CD4-positive, alpha-beta T cell (primary cell): ENCODE measurements at regions not wholly inside any gene's neighbourhood (a gene's known extent, or its start where the extent isn't known, plus 50 kb on each side); places are given as distances from the start of the nearest gene placed in this dataset.

ENCODE experiments used
- ATAC-seq: fragments of 200-7000 bp; cut with Tn5 transposase; one replicate; pipeline ENCODE4 v1.10.0; 2022; ENCODE audit warnings: mild to moderate bottlenecking; ENCODE audit not compliant: poor library complexity
- CTCF ChIA-PET: fragments of 350-600 bp; sonication (Branson Sonifier 250); formaldehyde crosslinking; loops from one replicate; lab custom pipeline; 2021; ENCODE audit warnings: antibody characterized with exemption, inconsistent platforms; lab: Charles Lee
- POLR2A ChIA-PET: fragments of 350-600 bp; sonication (Branson Sonifier 250); formaldehyde crosslinking; loops from one replicate; lab custom pipeline; 2021; ENCODE audit warnings: antibody characterized with exemption, inconsistent platforms; lab: Charles Lee
- DNase-seq, 14 experiments: peaks; one replicate each; pipeline ENCODE4 v3.0.0-alpha.2; 2013 to 2020; ENCODE audit warnings: mixed read lengths in 2 of 14
- H3K27ac ChIP-seq, 2 donors: one replicate each; pipeline versions ENCODE4 v1.5.1 to v1.7.0; 2013; ENCODE audit warnings: low read length in 2 of 2, low read depth in 1 of 2, mild to moderate bottlenecking in 1 of 2
- H3K27me3 ChIP-seq, 2 experiments: 1 replicate in 1 of 2; 2 replicates in 1 of 2; pipeline versions ENCODE4 v1.6.1 to v1.7.0; 2013; ENCODE audit warnings: low read length in 2 of 2, control low read depth in 1 of 2, mild to moderate bottlenecking in 1 of 2, moderate library complexity in 1 of 2; ENCODE audit not compliant: insufficient read depth in 2 of 2, control insufficient read depth in 1 of 2
- H3K36me3 ChIP-seq: one replicate; pipeline ENCODE4 v1.6.1; 2013; ENCODE audit warnings: low read length, control low read depth; ENCODE audit not compliant: insufficient read depth
- H3K4me1 ChIP-seq: one replicate; pipeline ENCODE4 v1.6.1; 2013; ENCODE audit warnings: low read length, control low read depth; ENCODE audit not compliant: insufficient read depth
- H3K4me3 ChIP-seq: one replicate; pipeline ENCODE4 v1.5.1; 2013; ENCODE audit warnings: mild to moderate bottlenecking, low read length, moderate library complexity
- H3K9me3 ChIP-seq, 2 experiments: 1 replicate in 1 of 2; 2 replicates in 1 of 2; pipeline versions ENCODE4 v1.6.1 to v1.7.0; 2013; ENCODE audit warnings: low read length in 2 of 2, mild to moderate bottlenecking in 2 of 2, control low read depth in 1 of 2, moderate library complexity in 1 of 2; ENCODE audit not compliant: control insufficient read depth in 1 of 2, insufficient read depth in 1 of 2
- H3K27ac Mint-ChIP-seq: one replicate; pipeline ENCODE4 v1.8.0; 2020; ENCODE audit warnings: mixed read lengths
- H3K27me3 Mint-ChIP-seq: one replicate; pipeline ENCODE4 v1.8.0; 2021; ENCODE audit warnings: mixed read lengths
- H3K36me3 Mint-ChIP-seq: one replicate; pipeline ENCODE4 v1.8.0; 2021; ENCODE audit warnings: low read depth, mixed read lengths
- H3K4me1 Mint-ChIP-seq: one replicate; pipeline ENCODE4 v1.8.0; 2021; ENCODE audit warnings: low read depth, mixed read lengths
- H3K4me3 Mint-ChIP-seq: one replicate; pipeline ENCODE4 v1.8.0; 2020; ENCODE audit warnings: mild to moderate bottlenecking, mixed read lengths
- H3K9me3 Mint-ChIP-seq: one replicate; pipeline ENCODE4 v1.8.0; 2020; ENCODE audit warnings: mixed read lengths
- intact Hi-C, 2 experiments: fragments of 100-400 bp; cut with DNase I in 1 of 2; cut with micrococcal nuclease in 1 of 2; formaldehyde crosslinking; loops; one replicate each; pipeline versions ENCODE4 v1.15.1 to v1.9.0; 2023 to 2025; cut with DNase I, micrococcal nuclease
- TF ChIP-seq, protein P1 (sequence below): fragments of 200-600 bp; IDR thresholded peaks from one replicate; pipeline ENCODE4 v1.8.0; 2022; ENCODE audit warnings: antibody characterized with exemption, mild to moderate bottlenecking

DNA sequence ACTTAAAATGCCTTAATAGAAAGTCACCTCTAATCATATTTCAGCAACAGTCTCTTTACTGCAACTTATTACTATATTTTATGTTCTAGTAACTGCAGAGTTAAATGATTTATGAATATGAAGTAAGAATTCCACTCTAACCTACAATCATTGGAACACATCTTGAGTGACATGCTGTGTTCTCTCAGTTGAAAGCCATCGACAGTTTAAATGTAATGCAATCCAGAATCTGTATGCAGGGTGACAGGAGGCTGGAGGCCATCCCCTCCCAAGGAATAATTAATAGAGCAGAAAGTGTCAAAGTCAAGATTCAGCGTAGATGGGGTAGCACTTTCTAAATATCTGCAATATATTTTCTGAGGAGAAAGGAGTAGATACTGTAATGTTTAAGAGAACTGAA lies 590.3 kb upstream of the SORCS1 start:
- DNase-seq = no peak
- peaks cover 13% of the 10 kb centered on the region for H3K9me3 Mint-ChIP-seq
- Histone ChIP-seq H3K4me3 (no peak overlapping the region), H3K9me3 (peaks cover 0 to 3% of the 10 kb centered on the region in 2 experiments), H3K4me1 (no peaks in the 10 kb centered on the region), H3K27me3 (no peaks in the 10 kb centered on the region), H3K36me3 (no peaks in the 10 kb centered on the region), H3K27ac (no peak overlapping the region)
- no peak overlapping the region for H3K27ac Mint-ChIP-seq
- ChIA-PET CTCF (no interaction called here), POLR2A (no interaction called here)
- no peak for ATAC-seq
- TF ChIP-seq, protein P1, sequence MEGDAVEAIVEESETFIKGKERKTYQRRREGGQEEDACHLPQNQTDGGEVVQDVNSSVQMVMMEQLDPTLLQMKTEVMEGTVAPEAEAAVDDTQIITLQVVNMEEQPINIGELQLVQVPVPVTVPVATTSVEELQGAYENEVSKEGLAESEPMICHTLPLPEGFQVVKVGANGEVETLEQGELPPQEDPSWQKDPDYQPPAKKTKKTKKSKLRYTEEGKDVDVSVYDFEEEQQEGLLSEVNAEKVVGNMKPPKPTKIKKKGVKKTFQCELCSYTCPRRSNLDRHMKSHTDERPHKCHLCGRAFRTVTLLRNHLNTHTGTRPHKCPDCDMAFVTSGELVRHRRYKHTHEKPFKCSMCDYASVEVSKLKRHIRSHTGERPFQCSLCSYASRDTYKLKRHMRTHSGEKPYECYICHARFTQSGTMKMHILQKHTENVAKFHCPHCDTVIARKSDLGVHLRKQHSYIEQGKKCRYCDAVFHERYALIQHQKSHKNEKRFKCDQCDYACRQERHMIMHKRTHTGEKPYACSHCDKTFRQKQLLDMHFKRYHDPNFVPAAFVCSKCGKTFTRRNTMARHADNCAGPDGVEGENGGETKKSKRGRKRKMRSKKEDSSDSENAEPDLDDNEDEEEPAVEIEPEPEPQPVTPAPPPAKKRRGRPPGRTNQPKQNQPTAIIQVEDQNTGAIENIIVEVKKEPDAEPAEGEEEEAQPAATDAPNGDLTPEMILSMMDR = no peak
- no peaks in the 10 kb centered on the region for H3K36me3 Mint-ChIP-seq
- H3K4me1 Mint-ChIP-seq = no peaks in the 10 kb centered on the region
- H3K4me3 Mint-ChIP-seq = no peak overlapping the region
- intact Hi-C loops = no loop called here
- no peaks in the 10 kb centered on the region for H3K27me3 Mint-ChIP-seq

DNA sequence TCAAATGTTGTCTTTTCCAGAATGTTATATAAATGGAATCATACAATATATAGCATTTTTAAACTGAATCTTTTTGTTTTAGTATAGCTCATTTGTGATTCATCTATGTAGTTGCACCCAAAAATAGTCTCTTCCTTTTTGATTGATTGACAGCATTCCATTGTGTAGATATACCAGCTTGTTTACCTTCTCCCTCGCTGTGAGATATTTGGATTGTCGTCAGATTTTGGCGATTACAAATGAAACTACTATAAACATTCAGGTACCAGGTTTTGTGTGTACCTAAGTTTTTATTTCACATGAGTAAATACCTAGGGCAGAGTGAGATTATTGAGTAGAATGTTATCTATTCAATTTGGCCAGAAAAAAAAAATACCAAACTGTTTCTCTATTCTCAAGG lies 584.7 kb upstream of the SORCS1 start:
- no peak overlapping the region for H3K27ac Mint-ChIP-seq
- H3K4me1 Mint-ChIP-seq = no peaks in the 10 kb centered on the region
- ChIA-PET CTCF (no interaction called here), POLR2A (no interaction called here)
- ATAC-seq (no peak), DNase-seq (no peak)
- H3K36me3 Mint-ChIP-seq = no peaks in the 10 kb centered on the region
- Histone ChIP-seq H3K27me3 (no peaks in the 10 kb centered on the region), H3K27ac (no peak overlapping the region), H3K36me3 (no peaks in the 10 kb centered on the region), H3K4me3 (no peak overlapping the region), H3K4me1 (no peaks in the 10 kb centered on the region), H3K9me3 (peaks cover 0 to 3% of the 10 kb centered on the region in 2 experiments)
- TF ChIP-seq, protein P1 = no peak
- intact Hi-C loops = no loop called here
- no peaks in the 10 kb centered on the region for H3K27me3 Mint-ChIP-seq
- H3K4me3 Mint-ChIP-seq = no peak overlapping the region
- H3K9me3 Mint-ChIP-seq = peaks cover 26% of the 10 kb centered on the region

GRCh38 chr10:107747851-107748250 lies 583.3 kb upstream of the SORCS1 start:
- Histone ChIP-seq H3K4me3 (no peak overlapping the region), H3K27me3 (no peaks in the 10 kb centered on the region), H3K9me3 (peaks cover 0 to 3% of the 10 kb centered on the region in 2 experiments), H3K4me1 (no peaks in the 10 kb centered on the region), H3K36me3 (no peaks in the 10 kb centered on the region), H3K27ac (no peak overlapping the region)
- ATAC-seq (no peak), DNase-seq (no peak)
- no peak overlapping the region for H3K27ac Mint-ChIP-seq
- no peaks in the 10 kb centered on the region for H3K4me1 Mint-ChIP-seq
- ChIA-PET POLR2A (no interaction called here), CTCF (no interaction called here)
- intact Hi-C loops = no loop called here
- no peaks in the 10 kb centered on the region for H3K27me3 Mint-ChIP-seq
- no peak overlapping the region for H3K4me3 Mint-ChIP-seq
- TF ChIP-seq, protein P1 = no peak
- no peaks in the 10 kb centered on the region for H3K36me3 Mint-ChIP-seq
- peaks cover 26% of the 10 kb centered on the region for H3K9me3 Mint-ChIP-seq
